ENCODE measurements at regions not wholly inside any gene's neighbourhood (a gene's known extent, or its start where the extent isn't known, plus 50 kb on each side); places are given as distances from the start of the nearest gene placed in this dataset.

GRCh38 chr6:153817173-153817572 lies 221.9 kb upstream of the OPRM1 start:
- TF ChIP-seq TAF1 (IDR thresholded peaks at IDR 0.05; ENCODE audit: borderline replicate concordance, insufficient read depth, low read length) (no peak), POLR2AphosphoS5 (IDR thresholded peaks at IDR 0.05; ENCODE audit: low read depth, low read length) (no peak), SIN3A (IDR thresholded peaks at IDR 0.05; ENCODE audit: borderline replicate concordance, insufficient read depth, low read length) (no peak), REST (IDR thresholded peaks at IDR 0.05; ENCODE audit: insufficient read depth in 1 of 2, low read depth in 2 of 2, low read length in 2 of 2) (no peak)

All from PFSK-1 (cell line).